ENCODE measurements at regions not wholly inside any gene's neighbourhood (a gene's known extent, or its start where the extent isn't known, plus 50 kb on each side); places are given as distances from the start of the nearest gene placed in this dataset.

- no peak for TF ChIP-seq ELK1 (IDR thresholded peaks at IDR 0.05; ENCODE audit: borderline replicate concordance, low read depth, low read length)
Measured at GRCh38 chr4:128558896-128559679, 250.4 kb upstream of the JADE1 start (continued).

GRCh38 chr4:128556756-128557155, 252.7 kb upstream of the JADE1 start:
- WGBS, 2 experiments (ENCODE audit: extremely low coverage in 2 of 2, insufficient read length in 1 of 2), result no CpG with 5 or more reads among the region's 3 CpGs
- H2AK5ac ChIP-seq (ENCODE audit: low read depth, low read length), result no peak overlapping the region
- H4K91ac ChIP-seq (ENCODE audit: insufficient read depth, low read depth, low read length), result peak overlapping the region; percentile 33; the same call in 1 of the 2 replicates
- no peaks in the 10 kb centered on the region for H3K27me3 ChIP-seq (ENCODE audit: control insufficient read depth, insufficient read depth, low read length)
- no peak overlapping the region for H2BK15ac ChIP-seq (ENCODE audit: low read depth, low read length)
- TF ChIP-seq MXI1 (IDR thresholded peaks at IDR 0.05; ENCODE audit: borderline replicate concordance, low read depth, low read length), result no peak
- TF ChIP-seq ELK1 (IDR thresholded peaks at IDR 0.05; ENCODE audit: borderline replicate concordance, low read depth, low read length), result no peak
- no peak for TF ChIP-seq POLR2A (IDR thresholded peaks at IDR 0.05; ENCODE audit: low read depth, low read length)
- H3K23ac ChIP-seq (ENCODE audit: low read depth, low read length), result no peak overlapping the region
- H3K4me1 ChIP-seq (ENCODE audit: control insufficient read depth, insufficient read depth, low read length), result peaks cover 20% of the 10 kb centered on the region
- 0 out of 2 replicates have a peak overlapping the region, but pooled peaks have one; percentile 14 for H2BK20ac ChIP-seq (ENCODE audit: low read depth, low read length)
- no peak overlapping the region for H3K56ac ChIP-seq (ENCODE audit: extremely low read depth, insufficient read depth, low read length)
- H3K9me3 ChIP-seq (ENCODE audit: control insufficient read depth, insufficient read depth, low read length), result no peaks in the 10 kb centered on the region
- 0 out of 2 replicates have a peak overlapping the region, but pooled peaks have one; percentile 22 for H3K18ac ChIP-seq (ENCODE audit: low read depth, low read length)
- no peak overlapping the region for H3K4me2 ChIP-seq (ENCODE audit: low read depth, low read length)
- H4K8ac ChIP-seq (ENCODE audit: low read depth in 2 of 2, low read length in 2 of 2), result no peak overlapping the region
- H3K9me1 ChIP-seq (ENCODE audit: insufficient read depth, low read length), result peaks cover 12% of the 10 kb centered on the region
- no peaks in the 10 kb centered on the region for H3K79me1 ChIP-seq (ENCODE audit: low read depth in 1 of 2, low read length in 2 of 2)
- H2BK120ac ChIP-seq (ENCODE audit: low read depth, low read length), result no peak overlapping the region
- dilution Hi-C loops (cut with HindIII; ENCODE audit: low sequenced_read_pairs, unreplicated experiment), result no loop called here
- no peak overlapping the region for H3K9ac ChIP-seq (ENCODE audit: low read depth, low read length)
- no peak overlapping the region for H3K4ac ChIP-seq (ENCODE audit: low read depth, low read length)
- ChIA-PET CTCF (no interaction called here), POLR2A (ENCODE audit: unreplicated experiment) (no interaction called here)
- no peak overlapping the region for H2BK5ac ChIP-seq (ENCODE audit: low read depth, low read length, poor library complexity, severe bottlenecking)
- no peak overlapping the region for H2AFZ ChIP-seq (replicated peaks; ENCODE audit: low read length, poor library complexity)
- H2AK9ac ChIP-seq (replicated peaks; ENCODE audit: low read depth, low read length, poor library complexity), result no peak overlapping the region
- no peak for DNase-seq
- H3K4me3 ChIP-seq (ENCODE audit: insufficient read depth, low read depth, low read length), result no peak overlapping the region
- BruUV-seq (replicated peaks), result no TSS peak
- ATAC-seq (ENCODE audit: low read depth), result no peak
- no peak overlapping the region for H4K5ac ChIP-seq (ENCODE audit: low read depth, low read length)
- in situ Hi-C loops (cut with MboI; ENCODE audit: low sequenced_read_pairs), result loop anchor here (25.0 kb wide), 1 partner anchor 369 kb away; no protein-coding TSS in a partner anchor
- 0 out of 2 replicates have a peak overlapping the region, but pooled peaks have one; percentile 5 for H3K14ac ChIP-seq (replicated peaks; ENCODE audit: low read depth, low read length)
- H3K36me3 ChIP-seq (ENCODE audit: control insufficient read depth, insufficient read depth, low read length), result no peaks in the 10 kb centered on the region
- intact Hi-C loops (cut with micrococcal nuclease), result loop anchor here (10.0 kb wide), 1 partner anchor 172 kb away; no protein-coding TSS in a partner anchor
- no peak overlapping the region for H3K27ac ChIP-seq (ENCODE audit: insufficient read depth, low read length)
- no peaks in the 10 kb centered on the region for H4K20me1 ChIP-seq (ENCODE audit: insufficient read depth, low read length)

Measured in IMR-90 (cell line).